WTC11 (cell line): ENCODE measurements at regions not wholly inside any gene's neighbourhood (a gene's known extent, or its start where the extent isn't known, plus 50 kb on each side); places are given as distances from the start of the nearest gene placed in this dataset.

Source experiments
- ATAC-seq: fragments of 200-7000 bp; cut with Tn5 transposase; 2 replicates; pipeline ENCODE4 v1.10.0; 2021; ENCODE audit warnings: mild to moderate bottlenecking, moderate library complexity
- CTCF ChIA-PET: fragments of 300-600 bp; sonication (Branson Sonifier 250); formaldehyde crosslinking; loops from one replicate; lab custom pipeline; 2021; ENCODE audit warnings: antibody characterized with exemption; lab: Charles Lee
- POLR2A ChIA-PET: fragments of 350-600 bp; sonication (Branson Sonifier 250); formaldehyde crosslinking; loops from one replicate; lab custom pipeline; 2021; ENCODE audit warnings: antibody characterized with exemption; lab: Charles Lee
- DNase-seq: peaks from one replicate; pipeline ENCODE4 v3.0.0; 2021; ENCODE audit warnings: low spot score
- H3K27ac Mint-ChIP-seq: 2 replicates; pipeline ENCODE4 v1.8.0; 2021; ENCODE audit warnings: mixed read lengths
- H3K27me3 Mint-ChIP-seq: 2 replicates; pipeline ENCODE4 v1.8.0; 2021; ENCODE audit warnings: low read depth, mild to moderate bottlenecking, moderate library complexity, mixed read lengths
- H3K36me3 Mint-ChIP-seq: 2 replicates; pipeline ENCODE4 v1.8.0; 2021; ENCODE audit warnings: mixed read lengths
- H3K4me1 Mint-ChIP-seq: 2 replicates; pipeline ENCODE4 v1.8.0; 2022; ENCODE audit warnings: mixed read lengths
- H3K4me3 Mint-ChIP-seq: 2 replicates; pipeline ENCODE4 v1.8.0; 2021; ENCODE audit warnings: mild to moderate bottlenecking, moderate library complexity, mixed read lengths
- H3K9me3 Mint-ChIP-seq: 2 replicates; pipeline ENCODE4 v1.8.0; 2021; ENCODE audit warnings: mixed read lengths
- CREB1 ChIP-seq: sonication (generic); formaldehyde crosslinking; IDR thresholded peaks from 2 replicates; pipeline ENCODE4 v1.8.0; 2023; ENCODE audit warnings: mild to moderate bottlenecking, missing genetic modification reagents
- E2F1 ChIP-seq: sonication (generic); formaldehyde crosslinking; IDR thresholded peaks from 2 replicates; pipeline ENCODE4 v1.8.0; 2022; ENCODE audit warnings: mild to moderate bottlenecking, missing genetic modification reagents
- E2F5 ChIP-seq: sonication (generic); formaldehyde crosslinking; IDR thresholded peaks from 2 replicates; pipeline ENCODE4 v1.8.1; 2022; ENCODE audit warnings: mild to moderate bottlenecking, moderate library complexity, missing genetic modification reagents
- EMX1 ChIP-seq: fragments of 250-450 bp; sonication (Bioruptor Pico); IDR thresholded peaks from 2 replicates; pipeline ENCODE4 v1.8.0; 2021; ENCODE audit warnings: mild to moderate bottlenecking
- ERG ChIP-seq: fragments of 250-450 bp; sonication (Bioruptor Pico); IDR thresholded peaks from 2 replicates; pipeline ENCODE4 v1.8.0; 2021; ENCODE audit warnings: mild to moderate bottlenecking
- ESRRA ChIP-seq: sonication (generic); formaldehyde crosslinking; IDR thresholded peaks from 2 replicates; pipeline ENCODE4 v1.8.1; 2022; ENCODE audit warnings: mild to moderate bottlenecking, missing genetic modification reagents, borderline replicate concordance
- GTF2I ChIP-seq: fragments of 250-450 bp; sonication (Bioruptor Pico); conservative IDR thresholded peaks from 2 replicates; pipeline ENCODE4 v1.4.0; 2021; ENCODE audit warnings: mild to moderate bottlenecking
- OVOL2 ChIP-seq: fragments of 250-450 bp; sonication (Bioruptor Pico); IDR thresholded peaks from 2 replicates; pipeline ENCODE4 v1.9.0; 2021; ENCODE audit warnings: mild to moderate bottlenecking, borderline replicate concordance
- PRDM15 ChIP-seq: sonication (generic); formaldehyde crosslinking; IDR thresholded peaks from 2 replicates; pipeline ENCODE4 v1.8.0; 2022; ENCODE audit warnings: missing genetic modification reagents
- PREB ChIP-seq: sonication (generic); formaldehyde crosslinking; IDR thresholded peaks from 2 replicates; pipeline ENCODE4 v1.8.1; 2022; ENCODE audit warnings: mild to moderate bottlenecking, missing genetic modification reagents, moderate library complexity, borderline replicate concordance
- SMAD3 ChIP-seq: sonication (generic); formaldehyde crosslinking; IDR thresholded peaks from 2 replicates; pipeline ENCODE4 v1.8.0; 2022; ENCODE audit warnings: missing genetic modification reagents, mild to moderate bottlenecking, borderline replicate concordance
- SOX15 ChIP-seq: fragments of 250-450 bp; sonication (Bioruptor Pico); IDR thresholded peaks from 2 replicates; pipeline ENCODE4 v1.9.0; 2021; ENCODE audit warnings: mild to moderate bottlenecking
- TCF7 ChIP-seq: sonication (generic); formaldehyde crosslinking; IDR thresholded peaks from 2 replicates; pipeline ENCODE4 v1.8.0; 2022; ENCODE audit warnings: mild to moderate bottlenecking, low read depth, missing genetic modification reagents, moderate library complexity
- ZNF263 ChIP-seq: sonication (generic); formaldehyde crosslinking; IDR thresholded peaks from 2 replicates; pipeline ENCODE4 v1.8.1; 2022; ENCODE audit warnings: low read depth, mild to moderate bottlenecking, moderate library complexity, missing genetic modification reagents
- ZNF281 ChIP-seq: sonication (generic); formaldehyde crosslinking; IDR thresholded peaks from 2 replicates; pipeline ENCODE4 v1.8.0; 2023; ENCODE audit warnings: mild to moderate bottlenecking, missing genetic modification reagents
- ZNF416 ChIP-seq: fragments of 250-450 bp; sonication (Bioruptor Pico); IDR thresholded peaks from 2 replicates; pipeline ENCODE4 v1.9.0; 2021; ENCODE audit warnings: mild to moderate bottlenecking, inconsistent platforms
- ZNF423 ChIP-seq: fragments of 250-450 bp; sonication (Bioruptor Pico); IDR thresholded peaks from 2 replicates; pipeline ENCODE4 v2.1.2; 2022; ENCODE audit warnings: mild to moderate bottlenecking, moderate library complexity
- ZNF512 ChIP-seq: sonication (generic); formaldehyde crosslinking; IDR thresholded peaks from 2 replicates; pipeline ENCODE4 v1.8.1; 2022; ENCODE audit warnings: missing genetic modification reagents, borderline replicate concordance

- TF ChIP-seq E2F1 (CRISPR knock-in tag), result no peak
- no peak for TF ChIP-seq PREB (CRISPR knock-in tag)
- no peak for TF ChIP-seq ZNF263 (CRISPR knock-in tag)
- TF ChIP-seq GTF2I (CRISPR knock-in tag), result no peak
- TF ChIP-seq ZNF416 (CRISPR knock-in tag), result no peak
Observed at GRCh38 chr18:23377669-23378301, 75.3 kb upstream of the RIOK3 start (continued).

GRCh38 chr18:23378302-23378686 is 74.8 kb upstream of the RIOK3 start:
- ChIA-PET POLR2A (interaction anchor here (0.6 to 0.7 kb wide), 2 partner anchors 250 to 324 kb away, joined by 3 to 7 read pairs; no protein-coding TSS in a partner anchor), CTCF (interaction anchor here (0.6 to 2.9 kb wide), 15 partner anchors 9 to 247 kb away, joined by 3 to 46 read pairs (median 4); no protein-coding TSS in a partner anchor)
- Mint-ChIP-seq H3K27ac (no peak overlapping the region), H3K4me1 (peaks cover 9% of the 10 kb centered on the region), H3K4me3 (no peak overlapping the region), H3K36me3 (no peaks in the 10 kb centered on the region; the same call in 1 of the 2 replicates), H3K27me3 (no peaks in the 10 kb centered on the region), H3K9me3 (no peaks in the 10 kb centered on the region)
- DNase-seq (no peak), ATAC-seq (no peak)
- TF ChIP-seq PRDM15 (CRISPR knock-in tag), result no peak
- no peak for TF ChIP-seq OVOL2 (CRISPR knock-in tag)
- no peak for TF ChIP-seq E2F5 (CRISPR knock-in tag)
- no peak for TF ChIP-seq ZNF512 (CRISPR knock-in tag)
- TF ChIP-seq CREB1, result no peak
- no peak for TF ChIP-seq SMAD3 (CRISPR knock-in tag)
- TF ChIP-seq ZNF423, result no peak
- no peak for TF ChIP-seq ZNF281 (CRISPR knock-in tag)
- no peak for TF ChIP-seq ERG (CRISPR knock-in tag)
- no peak for TF ChIP-seq SOX15 (CRISPR knock-in tag)
- TF ChIP-seq EMX1 (CRISPR knock-in tag), result no peak
- TF ChIP-seq ESRRA (CRISPR knock-in tag), result no peak
- TF ChIP-seq TCF7 (CRISPR knock-in tag), result no peak
